NCI-H526 treated with DMSO at 0.1 percent for 48 hours (cell line): ENCODE measurements at regions not wholly inside any gene's neighbourhood (a gene's known extent, or its start where the extent isn't known, plus 50 kb on each side); places are given as distances from the start of the nearest gene placed in this dataset.

Experiments used
- DNase-seq: peaks from one replicate; lab custom pipeline; 2025; lab: John Stamatoyannopoulos, UW

DNA sequence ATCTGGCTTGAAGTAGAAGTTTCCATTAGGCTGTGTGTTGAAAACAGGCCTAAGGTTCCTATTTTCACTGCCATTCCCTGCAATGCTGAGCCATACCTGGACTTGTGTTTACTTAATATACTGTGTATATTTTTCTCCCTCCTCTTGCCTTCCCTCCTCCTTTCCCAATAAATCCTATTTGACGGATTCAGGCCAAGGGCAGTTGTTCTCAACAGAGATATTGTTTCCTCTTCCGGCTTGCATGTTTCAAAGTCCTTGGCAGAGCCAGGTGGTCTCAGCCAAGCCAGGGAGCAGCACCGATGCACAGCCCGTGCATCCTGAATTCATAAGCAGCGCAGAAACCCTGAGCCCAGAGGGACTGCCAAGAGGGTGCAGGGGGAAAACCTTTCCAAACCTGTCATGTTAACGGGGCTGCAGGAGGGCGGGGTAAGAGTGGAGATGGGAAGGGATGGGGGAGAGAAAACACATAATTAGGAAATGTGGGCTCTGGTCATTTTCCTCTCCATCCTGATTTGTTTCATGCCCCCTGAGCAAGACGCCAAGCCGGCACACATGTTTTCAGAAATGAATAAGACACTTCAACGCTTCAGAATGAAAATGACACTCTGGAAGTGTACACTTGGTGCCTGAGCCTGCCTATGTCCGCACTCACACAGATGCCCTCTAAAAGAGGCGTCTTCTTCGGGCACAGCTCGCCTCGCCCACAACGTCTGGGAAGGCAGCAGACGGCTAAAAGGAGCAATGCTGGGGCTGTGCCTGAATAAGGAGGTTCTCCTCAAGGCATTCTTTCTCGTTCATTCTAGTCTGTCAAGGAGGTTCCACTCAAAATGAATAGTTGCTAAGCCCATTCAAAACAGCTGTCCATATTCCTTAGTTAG, 149.3 kb upstream of the UBL3 start:
- DNase-seq: no peak

DNA sequence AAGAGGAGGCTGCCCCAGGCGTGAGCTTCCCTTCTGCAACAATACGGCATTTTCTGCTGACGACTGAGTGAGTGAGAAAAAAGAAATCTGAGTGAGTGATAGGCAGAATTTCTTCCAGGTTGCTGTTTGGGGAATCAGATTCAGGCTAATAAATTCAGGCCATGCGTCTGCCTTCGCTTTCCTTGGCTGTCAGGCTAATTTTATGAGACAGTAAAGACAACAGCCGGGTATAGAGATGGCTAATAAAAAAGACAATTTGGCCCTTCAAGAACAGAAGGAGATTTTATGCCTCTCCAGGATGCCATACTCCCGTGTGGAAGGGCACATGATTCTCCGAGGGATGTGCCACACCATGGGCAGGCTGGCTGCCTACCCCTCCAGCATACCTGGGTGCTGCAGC, 145.9 kb upstream of the UBL3 start:
- DNase-seq: no peak

DNA sequence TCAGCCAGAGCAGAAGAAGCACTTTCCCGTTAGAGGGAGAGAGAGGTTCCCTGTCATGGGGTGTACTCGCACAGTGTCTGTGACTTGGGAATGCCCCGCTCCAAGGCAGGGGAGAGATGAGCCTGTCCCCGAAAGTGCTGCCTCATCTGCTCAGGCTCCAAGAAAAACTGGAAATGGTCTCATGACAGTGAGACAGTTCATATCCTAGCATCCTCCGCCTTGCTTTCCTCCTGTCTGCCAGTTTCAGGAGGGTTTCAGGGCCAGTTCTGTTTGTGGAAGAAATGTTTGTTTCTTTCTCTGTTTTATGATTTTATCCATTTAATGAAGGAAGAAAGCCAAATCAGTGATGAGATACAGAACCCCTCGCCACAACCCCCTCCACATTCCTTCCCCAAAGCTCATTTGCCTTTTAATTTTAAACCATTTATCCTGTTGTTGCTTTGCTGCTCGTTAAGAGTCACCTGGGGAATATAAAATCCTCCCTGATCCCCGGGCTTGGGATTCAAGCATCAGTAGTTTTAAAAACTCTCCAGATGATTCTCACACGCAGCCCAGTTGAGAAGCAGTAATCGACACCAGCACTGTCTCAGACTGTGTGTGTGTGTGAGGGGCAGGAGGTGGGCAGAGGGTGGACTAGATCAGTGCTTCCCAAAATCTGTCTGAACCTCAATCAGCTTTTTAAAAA, 144.6 kb upstream of the UBL3 start:
- DNase-seq: peak; percentile 27

DNA sequence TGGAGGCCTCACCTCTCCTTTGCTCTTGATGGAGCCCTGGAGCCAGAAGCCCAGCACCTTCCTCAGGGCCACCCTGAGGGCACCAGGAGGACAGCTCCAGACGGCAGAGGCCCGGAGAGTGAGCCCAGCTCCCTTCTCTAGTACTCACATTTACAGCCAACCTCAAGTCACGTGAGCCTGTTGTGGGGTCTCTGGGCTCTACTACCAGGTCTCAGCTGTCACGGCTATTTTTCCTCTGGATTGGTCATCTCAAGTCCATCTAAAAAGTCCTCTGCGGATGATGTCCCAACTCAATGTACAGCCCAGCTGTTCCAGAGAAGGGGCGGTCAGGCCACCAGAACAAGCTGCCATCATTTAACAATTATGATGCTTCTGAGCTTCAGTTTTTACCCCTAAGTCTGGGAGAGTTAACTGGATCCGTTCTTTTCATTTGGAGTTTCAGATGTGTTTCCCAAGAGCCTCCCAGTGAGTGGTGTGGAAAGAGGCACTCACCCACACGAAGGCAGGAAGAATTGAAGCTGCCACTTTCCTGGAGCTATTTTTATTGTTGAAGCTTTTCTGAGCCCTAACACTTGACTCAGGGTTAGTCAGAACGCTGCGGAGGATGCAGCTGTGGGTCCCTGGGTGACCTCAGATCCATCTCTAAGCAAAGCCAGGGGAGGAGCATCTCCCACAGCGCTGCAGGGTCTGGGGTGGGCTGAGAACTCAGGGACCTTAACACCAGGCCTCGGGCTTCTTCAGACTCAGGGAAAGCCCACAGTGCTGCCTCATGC, 143.5 kb upstream of the UBL3 start:
- no peak for DNase-seq

DNA sequence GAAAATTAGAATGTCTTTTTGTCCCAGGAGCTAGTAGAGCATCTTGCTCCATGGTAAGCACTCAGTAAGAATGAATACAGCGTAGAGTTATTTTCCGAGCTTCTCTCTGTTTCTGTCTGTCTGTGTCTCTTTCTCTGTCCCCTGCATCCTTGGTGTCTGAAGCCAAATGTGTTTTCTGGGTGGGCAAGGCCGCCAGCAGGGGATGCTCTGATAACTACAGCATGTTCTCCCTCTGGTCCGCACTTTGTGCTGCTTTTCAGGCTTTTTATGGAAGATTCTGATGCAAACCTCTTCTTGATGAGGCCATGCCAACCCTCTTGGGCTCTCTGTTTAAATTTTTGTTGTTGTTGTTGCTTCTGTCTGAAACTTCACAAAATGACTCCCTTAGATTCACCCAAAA, 142.8 kb upstream of the UBL3 start:
- no peak for DNase-seq

DNA sequence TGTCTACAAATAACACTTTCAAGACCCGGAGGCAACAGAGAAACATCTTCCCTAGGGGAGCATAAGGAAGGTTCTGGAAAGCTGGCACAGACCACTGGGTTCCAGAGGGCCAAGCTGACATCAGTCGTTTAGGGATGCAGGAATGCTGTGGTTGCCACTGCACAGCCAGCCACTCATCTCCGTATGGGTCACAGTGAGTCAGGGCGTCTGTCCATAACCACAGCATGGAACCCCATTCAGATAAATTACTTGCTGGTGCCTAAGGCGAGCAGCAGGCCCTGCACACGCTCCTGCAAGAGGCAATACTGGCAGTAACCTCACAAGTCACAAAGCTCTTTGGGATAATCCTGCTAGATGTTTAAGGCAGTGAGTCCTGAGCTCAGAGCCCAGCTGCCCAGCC, 140.9 kb upstream of the UBL3 start:
- no peak for DNase-seq

DNA sequence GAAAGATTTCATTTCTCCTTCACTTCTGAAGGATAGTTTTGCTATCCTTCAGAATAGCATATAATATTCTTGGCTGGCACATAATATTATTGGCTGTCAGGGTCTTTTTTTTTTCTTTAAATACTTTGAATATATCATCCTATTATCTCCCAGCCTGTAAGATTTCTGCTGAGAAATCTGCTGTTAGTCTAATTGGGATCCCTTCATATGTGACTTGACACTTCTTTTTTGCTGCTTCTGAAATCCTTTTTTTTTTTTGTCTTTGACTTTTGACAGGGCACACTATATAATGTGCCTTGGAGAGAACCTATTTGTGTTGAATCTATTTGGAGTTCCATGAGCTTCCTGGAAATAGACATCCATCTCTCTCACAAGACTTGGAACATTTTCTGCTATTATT, 136.9 kb upstream of the UBL3 start:
- no peak for DNase-seq

DNA sequence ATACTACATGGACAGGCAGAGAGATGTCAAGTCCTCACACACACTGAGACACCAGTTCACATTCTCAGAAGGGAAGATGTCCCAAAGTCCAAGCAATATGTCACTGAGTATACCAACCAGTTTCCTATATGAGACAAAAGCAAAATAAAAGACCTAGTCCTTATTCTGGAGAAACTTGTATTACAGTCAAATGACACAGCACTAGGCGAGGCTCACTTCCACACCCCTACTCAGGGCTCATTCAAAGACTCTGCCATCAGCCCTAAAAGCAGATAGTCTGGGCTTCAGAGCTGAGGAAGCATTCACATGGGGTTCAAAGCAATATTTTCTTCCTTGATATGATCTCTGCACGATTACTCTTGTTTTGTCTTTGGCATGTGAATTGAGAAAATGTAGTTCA, 129.9 kb upstream of the UBL3 start:
- DNase-seq: no peak

DNA sequence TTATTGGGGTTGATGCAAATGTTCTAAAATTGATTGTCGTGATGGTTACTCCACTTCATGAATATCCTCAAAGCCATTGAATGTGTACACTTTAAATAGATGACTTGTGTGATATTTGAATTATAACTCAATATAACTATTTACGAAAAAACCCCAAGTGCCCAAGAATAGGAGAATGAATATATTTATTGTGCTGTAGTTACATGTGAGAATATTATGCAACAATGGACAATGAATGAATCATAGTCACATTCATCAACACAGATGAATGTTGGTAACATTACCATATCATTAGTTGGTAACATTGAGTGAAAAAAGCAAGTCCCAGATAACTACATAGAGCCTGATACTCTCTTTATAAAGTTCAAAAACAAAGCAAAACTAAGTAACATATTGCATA, 127.8 kb upstream of the UBL3 start:
- no peak for DNase-seq

DNA sequence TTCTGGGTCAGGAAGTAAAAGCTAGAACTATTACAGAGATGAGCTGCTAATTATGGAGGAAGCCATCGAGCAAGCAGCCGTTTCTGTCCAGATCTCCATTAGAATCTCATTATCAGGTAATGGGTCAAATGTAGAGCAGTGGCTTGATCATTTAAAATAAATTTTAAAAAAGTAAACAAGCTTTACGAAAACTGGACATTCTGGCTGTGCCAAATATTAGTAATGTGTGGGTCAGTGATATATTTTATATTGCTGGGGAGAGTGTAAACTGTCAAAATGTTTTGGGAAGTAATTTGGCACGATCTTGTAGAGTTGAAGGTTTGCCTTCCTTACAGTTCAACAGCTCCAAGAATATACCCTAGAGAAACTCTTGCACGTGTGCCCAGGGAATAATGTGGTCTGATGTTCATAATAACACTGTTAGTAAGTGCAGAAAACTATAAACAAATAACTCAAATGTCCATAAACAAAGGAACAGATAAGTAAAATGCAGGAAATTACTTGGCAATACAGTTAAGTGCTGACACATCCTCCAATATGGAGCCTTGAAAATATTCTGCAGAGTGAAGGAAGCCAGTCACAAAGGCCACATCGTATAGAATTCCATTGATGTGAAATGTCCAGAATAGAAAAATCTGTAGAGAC, 127.2 kb upstream of the UBL3 start:
- DNase-seq: no peak

DNA sequence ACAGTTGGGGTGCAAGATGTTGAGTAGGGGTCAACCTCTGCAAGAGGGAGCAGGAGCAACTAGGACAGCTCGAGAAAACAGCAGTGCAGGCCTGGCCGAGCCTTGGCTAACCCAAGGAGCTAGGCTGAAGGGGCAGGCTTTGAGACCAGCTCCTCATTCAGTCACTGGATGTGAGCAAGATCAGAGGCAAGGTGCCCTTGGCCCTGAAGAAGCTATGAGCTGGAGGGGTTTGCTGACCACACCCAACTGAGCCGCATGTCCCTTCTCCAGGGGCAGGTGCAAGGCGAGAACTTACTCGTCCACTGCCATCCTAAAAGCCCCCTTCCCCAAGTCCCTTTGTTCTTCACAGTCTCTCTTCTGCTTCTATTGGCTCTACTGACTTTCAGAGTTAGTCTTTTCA, 126.1 kb upstream of the UBL3 start:
- no peak for DNase-seq

DNA sequence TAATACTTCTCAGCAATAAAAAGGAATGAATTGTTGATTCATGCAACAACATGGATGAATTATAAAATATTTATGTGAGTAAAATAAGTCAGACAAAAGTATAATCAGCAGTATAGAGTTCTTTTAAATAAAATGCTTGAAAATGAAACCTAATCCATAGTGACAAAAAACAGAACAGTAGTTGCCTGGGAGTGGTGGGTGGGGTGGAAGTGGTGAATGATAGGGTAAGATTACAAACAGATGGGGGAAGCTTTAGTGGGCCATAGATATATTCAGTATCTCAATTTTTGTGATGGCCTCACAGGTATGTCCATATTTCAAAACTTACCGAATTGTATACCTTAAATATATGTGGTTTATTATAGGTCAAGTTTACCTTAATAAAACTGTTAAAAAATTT, 124.9 kb upstream of the UBL3 start:
- DNase-seq: no peak

DNA sequence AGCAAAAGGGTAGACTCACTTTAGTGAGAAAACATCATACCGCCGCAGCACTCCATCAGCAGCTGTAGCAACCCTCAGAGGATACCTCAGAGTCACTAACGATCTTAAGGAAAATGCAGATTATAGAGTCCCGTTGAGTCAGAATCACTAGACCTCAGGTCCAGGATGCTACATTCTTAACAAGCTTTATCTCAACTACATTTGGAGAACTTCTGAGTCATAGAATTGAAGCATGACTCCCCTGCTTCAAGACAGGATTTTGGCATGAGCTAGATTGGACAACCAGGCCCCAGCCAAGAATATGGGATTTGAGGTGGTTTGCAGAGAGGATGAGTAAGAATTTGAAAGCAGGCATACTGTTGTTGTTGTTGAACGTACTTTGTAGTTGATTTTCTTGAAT, 118.9 kb upstream of the UBL3 start:
- no peak for DNase-seq

DNA sequence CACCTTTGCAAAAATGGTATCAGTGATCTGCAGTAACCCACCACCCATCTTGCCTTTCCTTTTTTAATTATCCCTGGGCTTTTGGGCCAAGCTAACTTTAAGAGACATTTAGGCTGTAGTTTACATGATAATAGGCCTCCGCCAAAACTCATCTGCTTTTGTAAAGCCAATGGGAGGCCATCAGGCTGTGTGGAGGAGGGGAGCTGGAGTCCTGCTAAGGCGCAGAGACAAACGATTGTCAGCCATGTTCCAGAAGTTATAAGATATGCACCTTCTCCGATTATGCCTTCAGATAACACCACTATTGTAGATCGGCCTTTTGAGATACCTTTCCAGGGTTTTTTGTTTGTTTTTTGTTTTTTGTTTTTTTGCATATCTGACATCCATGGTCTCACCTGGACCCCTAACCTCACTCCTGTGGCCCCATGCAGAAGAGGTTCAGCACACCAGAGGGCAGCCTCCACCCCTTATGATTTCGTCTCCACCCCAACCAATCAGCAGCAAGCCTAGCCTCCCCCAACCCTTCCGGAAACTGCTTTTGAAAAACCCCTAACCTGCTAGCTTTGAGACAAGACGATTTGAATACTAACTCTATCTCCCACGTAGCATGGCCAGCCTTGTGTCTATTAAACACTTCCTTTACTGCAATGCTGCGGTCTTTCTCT, 113.9 kb upstream of the UBL3 start:
- DNase-seq: no peak

DNA sequence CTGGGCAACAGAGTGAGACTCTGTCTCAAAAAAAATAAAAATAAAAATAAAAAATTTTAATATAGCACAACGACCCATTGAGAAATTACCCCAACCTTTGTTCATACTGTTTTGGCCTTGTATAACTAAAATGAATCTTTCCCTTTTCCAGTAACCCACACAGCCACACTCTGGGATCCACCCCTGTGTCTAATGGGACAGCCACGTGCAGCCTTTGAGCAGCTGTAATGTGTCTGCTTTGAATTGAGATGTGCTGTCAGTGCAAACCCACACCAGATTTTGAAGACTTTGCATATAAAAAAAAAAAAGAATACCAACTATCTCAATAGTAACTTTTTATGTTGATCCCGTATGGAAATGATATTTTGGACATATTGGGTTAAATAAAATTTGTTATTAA, 112.7 kb upstream of the UBL3 start:
- peak; percentile 29 for DNase-seq

DNA sequence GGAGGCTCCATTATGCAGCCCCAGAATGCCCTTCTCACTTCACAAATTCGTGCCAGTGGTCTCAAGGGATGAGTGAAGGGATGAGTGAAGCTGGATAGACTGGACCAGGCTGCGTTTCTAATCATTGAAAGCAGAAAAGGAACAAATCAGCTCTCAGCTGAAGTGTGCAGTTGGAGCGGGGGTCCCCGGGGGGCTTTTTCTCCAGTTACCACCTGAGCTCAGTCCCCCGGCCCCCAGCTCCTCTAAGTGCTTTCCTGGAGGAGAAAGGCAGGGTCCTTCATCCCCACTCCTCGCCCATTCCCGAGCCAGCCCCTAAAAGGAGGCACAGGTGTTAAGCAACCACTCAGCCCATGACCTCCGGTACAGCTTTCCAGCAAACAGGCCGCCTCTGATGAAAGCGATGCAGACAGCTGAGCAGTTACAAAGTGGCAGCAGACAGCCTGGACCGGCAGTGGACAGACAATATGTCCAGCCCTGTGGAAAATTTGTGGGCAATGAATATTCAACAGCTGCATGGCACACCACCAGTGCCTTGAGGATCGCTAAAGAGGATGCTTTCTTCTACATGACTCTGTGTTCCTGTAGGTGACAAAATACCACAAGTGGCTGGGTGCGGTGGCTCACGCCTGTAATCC, 110.7 kb upstream of the UBL3 start:
- DNase-seq: no peak

DNA sequence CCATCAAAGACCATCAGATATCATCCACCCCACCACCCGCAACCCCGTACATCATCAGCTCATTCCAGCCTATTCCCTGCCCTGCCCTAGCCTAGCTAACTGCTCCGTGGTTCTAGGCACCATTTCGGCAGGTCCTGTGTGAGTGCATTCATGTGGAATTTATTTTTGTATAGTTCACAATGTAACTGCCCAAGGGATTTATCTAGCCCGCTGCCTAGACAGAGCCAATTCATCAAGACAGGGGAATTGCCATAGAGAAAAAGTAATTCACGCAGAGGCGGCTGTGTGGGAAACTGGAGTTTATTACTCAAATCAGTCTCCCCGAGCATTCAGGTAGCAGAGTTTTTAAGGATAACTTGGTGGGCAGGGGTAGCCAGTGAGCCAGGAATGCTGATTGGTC, 109.2 kb upstream of the UBL3 start:
- DNase-seq: no peak

DNA sequence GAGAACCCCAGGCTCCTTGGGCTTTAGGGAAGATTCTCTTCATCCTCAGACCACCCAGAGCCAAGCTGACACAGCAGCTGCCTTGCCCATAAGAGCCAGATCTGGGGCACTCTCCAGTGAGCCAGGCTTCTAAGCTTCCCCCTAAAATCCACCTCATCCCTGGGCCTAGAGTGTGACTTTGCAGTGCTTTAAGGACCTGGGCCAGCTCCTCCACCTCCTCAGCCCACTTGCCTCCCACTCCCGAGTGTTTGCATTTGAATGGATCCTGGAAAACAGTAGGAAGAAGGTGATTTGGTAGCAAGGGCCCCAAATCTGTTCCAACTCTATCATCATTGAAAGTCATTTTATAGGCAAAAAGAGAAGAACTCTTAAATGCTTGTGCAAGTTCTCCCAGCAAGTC, 108.7 kb upstream of the UBL3 start:
- no peak for DNase-seq

DNA sequence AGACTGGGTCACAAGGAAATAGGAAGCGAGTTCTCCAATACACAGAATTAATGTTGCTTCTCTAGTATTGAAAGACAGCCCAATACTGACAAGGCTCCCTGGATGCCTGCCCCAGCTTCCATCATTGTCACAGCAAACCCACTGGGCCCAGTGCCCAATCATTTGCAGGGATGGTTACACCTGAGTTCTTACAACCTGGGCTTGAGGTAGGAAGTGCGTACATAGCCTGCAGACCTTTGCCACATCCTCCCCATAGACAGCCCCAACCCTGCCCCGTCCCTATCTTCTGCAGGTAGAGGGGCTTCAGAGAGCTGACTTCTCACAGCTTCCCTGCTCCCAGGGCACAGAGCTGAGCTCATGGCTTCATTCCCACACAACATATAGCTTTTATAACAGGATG, 108.1 kb upstream of the UBL3 start:
- DNase-seq: no peak

DNA sequence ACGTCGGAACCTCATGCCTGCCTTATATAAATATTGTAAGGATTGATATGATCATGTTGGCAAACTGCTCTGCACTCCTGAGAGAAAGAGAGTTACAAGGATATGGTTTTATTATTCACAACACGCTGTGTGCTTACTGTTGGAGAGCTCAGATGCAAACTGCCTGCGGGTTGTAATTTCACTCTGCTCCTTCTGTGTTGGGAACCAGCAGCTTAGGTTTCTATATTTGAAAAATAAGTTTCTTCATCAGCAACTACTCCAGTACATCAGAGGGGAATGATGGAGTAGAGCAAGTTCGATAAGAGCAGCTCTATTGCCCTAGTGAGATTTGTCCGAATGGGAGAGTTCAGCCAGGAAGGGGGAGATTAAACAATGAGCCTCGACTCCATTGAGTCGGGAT, 106.9 kb upstream of the UBL3 start:
- DNase-seq: no peak

DNA sequence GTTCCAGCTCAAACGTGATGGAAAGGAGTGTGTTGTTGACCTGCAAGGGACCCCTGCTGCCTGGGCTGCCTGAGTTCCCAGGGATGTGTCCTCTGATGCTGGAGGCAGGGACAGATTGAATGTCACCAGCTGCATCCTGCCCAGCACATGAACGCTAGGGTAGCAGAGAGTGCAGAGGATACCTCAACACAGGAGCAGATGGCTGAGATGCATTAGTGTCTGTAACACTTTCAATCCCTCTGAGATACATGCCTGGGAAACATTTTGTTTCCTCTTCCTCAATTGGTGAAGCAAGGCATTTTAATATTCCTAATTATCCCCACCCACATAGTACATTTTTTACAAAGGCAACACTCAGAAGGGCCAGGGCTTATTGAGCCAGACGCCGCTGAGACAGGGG, 106.4 kb upstream of the UBL3 start:
- no peak for DNase-seq
